OCI-LY3 (cell line): ENCODE measurements at regions not wholly inside any gene's neighbourhood (a gene's known extent, or its start where the extent isn't known, plus 50 kb on each side); places are given as distances from the start of the nearest gene placed in this dataset.

ENCODE experiments used
- EZH2phosphoT487 ChIP-seq: fragments of 200-600 bp; shearing (Covaris generic); IDR thresholded peaks from 2 replicates; pipeline ENCODE4 v1.6.1; 2018; ENCODE audit warnings: antibody characterized with exemption, mixed run types, low read depth
- TF ChIP-seq, protein P1 (sequence below): fragments of 200-600, 300-600 bp; sonication (generic); IDR thresholded peaks from 2 replicates; pipeline ENCODE4 v1.5.1; 2014; ENCODE audit warnings: antibody characterized with exemption, low read length, low read depth

DNA sequence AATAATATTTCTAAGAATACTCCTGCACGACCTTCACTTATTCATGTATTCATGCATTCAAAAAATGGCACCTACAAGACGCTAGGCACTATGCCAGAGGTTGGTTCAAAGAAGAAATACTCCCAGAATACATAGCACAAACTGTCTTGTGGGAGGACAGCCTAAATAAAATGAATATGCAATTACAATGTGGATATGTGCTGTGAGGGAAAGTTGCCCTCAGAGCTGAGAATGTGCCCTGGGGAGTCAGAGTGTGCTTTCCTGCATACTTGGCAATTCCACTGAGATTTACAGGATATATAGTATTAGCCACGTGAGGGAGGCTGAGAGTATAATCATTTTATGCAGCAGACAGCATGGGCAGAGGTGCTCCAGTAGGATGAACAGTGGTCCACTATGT, 872.9 kb downstream of the GRID1 start:
- no peak for TF ChIP-seq EZH2phosphoT487
- TF ChIP-seq, protein P1, sequence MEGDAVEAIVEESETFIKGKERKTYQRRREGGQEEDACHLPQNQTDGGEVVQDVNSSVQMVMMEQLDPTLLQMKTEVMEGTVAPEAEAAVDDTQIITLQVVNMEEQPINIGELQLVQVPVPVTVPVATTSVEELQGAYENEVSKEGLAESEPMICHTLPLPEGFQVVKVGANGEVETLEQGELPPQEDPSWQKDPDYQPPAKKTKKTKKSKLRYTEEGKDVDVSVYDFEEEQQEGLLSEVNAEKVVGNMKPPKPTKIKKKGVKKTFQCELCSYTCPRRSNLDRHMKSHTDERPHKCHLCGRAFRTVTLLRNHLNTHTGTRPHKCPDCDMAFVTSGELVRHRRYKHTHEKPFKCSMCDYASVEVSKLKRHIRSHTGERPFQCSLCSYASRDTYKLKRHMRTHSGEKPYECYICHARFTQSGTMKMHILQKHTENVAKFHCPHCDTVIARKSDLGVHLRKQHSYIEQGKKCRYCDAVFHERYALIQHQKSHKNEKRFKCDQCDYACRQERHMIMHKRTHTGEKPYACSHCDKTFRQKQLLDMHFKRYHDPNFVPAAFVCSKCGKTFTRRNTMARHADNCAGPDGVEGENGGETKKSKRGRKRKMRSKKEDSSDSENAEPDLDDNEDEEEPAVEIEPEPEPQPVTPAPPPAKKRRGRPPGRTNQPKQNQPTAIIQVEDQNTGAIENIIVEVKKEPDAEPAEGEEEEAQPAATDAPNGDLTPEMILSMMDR: no peak
